ENCODE measurements at regions not wholly inside any gene's neighbourhood (a gene's known extent, or its start where the extent isn't known, plus 50 kb on each side); places are given as distances from the start of the nearest gene placed in this dataset.
"Not testable (repeated sequence)": the region's sequence is repeated elsewhere in the genome, so short reads cannot be mapped to it uniquely, and the experiment has no call there.

DNA sequence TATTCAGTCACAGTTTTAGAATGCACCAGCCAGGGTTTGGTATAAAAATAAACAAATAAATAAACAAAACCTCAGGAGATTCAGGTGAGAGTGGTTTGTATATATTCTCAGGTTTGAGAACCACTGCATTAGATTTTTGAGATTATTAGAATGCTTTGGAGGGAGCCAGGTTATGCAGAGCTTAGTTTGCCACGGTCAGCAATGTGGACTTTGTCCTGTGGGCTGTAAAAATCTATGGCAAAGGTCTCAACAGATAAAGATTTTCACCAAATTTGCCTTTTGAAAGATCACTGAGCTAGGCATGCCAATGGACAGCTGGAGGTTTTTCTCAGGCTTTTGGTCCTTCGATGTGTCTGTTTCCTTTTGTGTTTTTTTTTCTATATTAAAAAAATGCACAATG is 650.1 kb upstream of the RAG2 start:
- H3K9me3 ChIP-seq (ENCODE audit: control insufficient read depth in 1 of 2, low read length in 2 of 2) = no peaks in the 10 kb centered on the region
- H3K36me3 ChIP-seq (ENCODE audit: insufficient read depth, low read length) = no peaks in the 10 kb centered on the region
- H3K4me1 Mint-ChIP-seq = no peaks in the 10 kb centered on the region
- POLR2A ChIA-PET (ENCODE audit: partially characterized antibody) = no interaction called here
- DNase-seq = no peak
- no peaks in the 10 kb centered on the region for H3K36me3 Mint-ChIP-seq
- intact Hi-C loops (cut with micrococcal nuclease) = no loop called here
- H3K4me3 ChIP-seq (ENCODE audit: low read length in 2 of 2) = no peak overlapping the region
- no peaks in the 10 kb centered on the region for H3K27me3 Mint-ChIP-seq
- H3K27me3 ChIP-seq (ENCODE audit: insufficient read depth, low read length) = no peaks in the 10 kb centered on the region
- CTCF ChIA-PET (ENCODE audit: partially characterized antibody) = no interaction called here
- H3K4me1 ChIP-seq (ENCODE audit: insufficient read depth, low read length) = no peaks in the 10 kb centered on the region
- H3K4me3 Mint-ChIP-seq = no peak overlapping the region
- H3K9me3 Mint-ChIP-seq = peaks cover 0 to 21% (median 13%) of the 10 kb centered on the region in 8 donors
- H3K27ac Mint-ChIP-seq = no peak overlapping the region
- no peak overlapping the region for H3K27ac ChIP-seq (ENCODE audit: low read depth, low read length)

DNA sequence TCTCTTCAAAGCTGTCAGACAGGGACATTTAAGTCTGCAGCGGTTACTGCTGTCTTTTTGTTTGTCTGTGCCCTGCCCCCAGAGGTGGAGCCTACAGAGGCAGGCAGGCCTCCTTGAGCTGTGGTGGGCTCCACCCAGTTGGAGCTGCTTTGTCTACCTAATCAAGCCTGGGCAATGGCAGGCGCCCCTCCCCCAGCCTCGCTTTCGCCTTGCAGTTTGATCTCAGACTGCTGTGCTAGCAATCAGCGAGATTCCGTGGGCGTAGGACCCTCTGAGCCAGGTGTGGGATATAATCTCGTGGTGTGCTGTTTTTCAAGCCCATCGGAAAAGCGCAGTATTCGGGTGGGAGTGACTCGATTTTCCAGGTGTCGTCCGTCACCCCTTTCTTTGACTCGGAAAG is 648.1 kb upstream of the RAG2 start:
- peaks cover 0 to 17% (median 11%) of the 10 kb centered on the region in 8 donors for H3K9me3 Mint-ChIP-seq

DNA sequence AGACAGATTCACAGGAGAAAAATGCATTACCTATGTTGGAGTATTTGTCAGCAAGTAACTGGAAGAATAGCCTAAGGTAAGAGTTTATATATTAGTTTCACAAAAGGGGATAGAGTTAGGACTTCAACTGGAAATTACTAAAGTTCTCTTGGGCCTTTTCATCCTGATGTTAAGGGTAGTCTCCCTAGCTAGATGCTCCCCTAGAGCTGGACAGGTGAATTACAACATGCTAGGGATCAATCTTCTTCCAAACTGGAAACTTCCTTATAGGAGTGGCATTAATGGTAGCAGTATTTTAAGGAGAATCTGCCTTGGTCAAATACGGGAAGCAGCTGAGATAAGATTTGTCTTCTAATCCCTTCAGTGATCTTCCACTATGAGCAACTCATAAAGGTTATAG is 632.8 kb upstream of the RAG2 start:
- ChIA-PET CTCF (ENCODE audit: partially characterized antibody) (no interaction called here), POLR2A (ENCODE audit: partially characterized antibody) (no interaction called here)
- H3K9me3 ChIP-seq (ENCODE audit: control insufficient read depth in 1 of 2, low read length in 2 of 2) = no peaks in the 10 kb centered on the region
- H3K4me1 Mint-ChIP-seq = no peaks in the 10 kb centered on the region
- H3K36me3 ChIP-seq (ENCODE audit: insufficient read depth, low read length) = no peaks in the 10 kb centered on the region
- H3K36me3 Mint-ChIP-seq = no peaks in the 10 kb centered on the region
- H3K27ac Mint-ChIP-seq = no peak overlapping the region
- no peaks in the 10 kb centered on the region for H3K4me1 ChIP-seq (ENCODE audit: insufficient read depth, low read length)
- no peak for DNase-seq
- intact Hi-C loops (cut with micrococcal nuclease) = no loop called here
- peaks cover 0 to 14% (median 5%) of the 10 kb centered on the region in 8 donors for H3K9me3 Mint-ChIP-seq
- H3K4me3 ChIP-seq (ENCODE audit: low read length in 2 of 2) = no peak overlapping the region
- H3K27ac ChIP-seq (ENCODE audit: low read depth, low read length) = no peak overlapping the region
- no peaks in the 10 kb centered on the region for H3K27me3 Mint-ChIP-seq
- H3K4me3 Mint-ChIP-seq = no peak overlapping the region
- H3K27me3 ChIP-seq (ENCODE audit: insufficient read depth, low read length) = no peaks in the 10 kb centered on the region

More for the DNA sequence above, 648.1 kb upstream of the RAG2 start:
- H3K27me3 ChIP-seq (ENCODE audit: insufficient read depth, low read length); H3K4me1 Mint-ChIP-seq; POLR2A ChIA-PET (ENCODE audit: partially characterized antibody); H3K27ac ChIP-seq (ENCODE audit: low read depth, low read length); CTCF ChIA-PET (ENCODE audit: partially characterized antibody); H3K9me3 ChIP-seq (ENCODE audit: control insufficient read depth in 1 of 2, low read length in 2 of 2); H3K27me3 Mint-ChIP-seq; intact Hi-C loops (cut with micrococcal nuclease); DNase-seq; H3K27ac Mint-ChIP-seq; H3K36me3 ChIP-seq (ENCODE audit: insufficient read depth, low read length); H3K4me1 ChIP-seq (ENCODE audit: insufficient read depth, low read length); H3K4me3 Mint-ChIP-seq; H3K4me3 ChIP-seq (ENCODE audit: low read length in 2 of 2); H3K36me3 Mint-ChIP-seq: not testable (repeated sequence)

DNA sequence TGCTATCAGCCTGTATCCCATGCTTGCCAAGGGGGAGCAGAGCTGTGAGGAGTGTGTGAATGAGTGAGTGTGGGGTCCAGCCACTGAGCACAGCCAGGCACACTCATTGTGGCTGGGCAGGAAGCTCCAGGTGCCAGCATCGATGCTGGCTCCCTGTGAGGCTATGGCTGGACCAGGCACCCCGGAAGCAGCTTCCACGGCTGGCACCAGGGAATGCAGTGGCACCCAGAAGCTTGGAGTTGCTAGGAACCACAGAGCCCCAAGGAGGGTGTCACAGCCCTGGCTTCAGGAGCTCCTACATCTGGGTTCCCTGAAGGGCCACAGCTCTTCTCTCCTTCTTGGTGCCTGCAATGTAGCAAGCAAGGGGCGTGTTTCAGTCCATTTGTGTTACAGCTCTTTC is 625.9 kb upstream of the RAG2 start:
- H3K9me3 ChIP-seq (ENCODE audit: control insufficient read depth in 1 of 2, low read length in 2 of 2) = peaks cover 0 to 8% of the 10 kb centered on the region in 2 donors
- H3K27me3 Mint-ChIP-seq = no peaks in the 10 kb centered on the region
- CTCF ChIA-PET (ENCODE audit: partially characterized antibody) = no interaction called here
- no peak overlapping the region for H3K27ac Mint-ChIP-seq
- DNase-seq = no peak
- POLR2A ChIA-PET (ENCODE audit: partially characterized antibody) = no interaction called here
- no peaks in the 10 kb centered on the region for H3K27me3 ChIP-seq (ENCODE audit: insufficient read depth, low read length)
- H3K36me3 Mint-ChIP-seq = no peaks in the 10 kb centered on the region
- H3K9me3 Mint-ChIP-seq = peaks cover 0 to 11% (median 4%) of the 10 kb centered on the region in 8 donors
- no peaks in the 10 kb centered on the region for H3K36me3 ChIP-seq (ENCODE audit: insufficient read depth, low read length)
- intact Hi-C loops (cut with micrococcal nuclease) = no loop called here
- no peaks in the 10 kb centered on the region for H3K4me1 Mint-ChIP-seq
- no peak overlapping the region for H3K4me3 Mint-ChIP-seq
- H3K4me1 ChIP-seq (ENCODE audit: insufficient read depth, low read length) = no peaks in the 10 kb centered on the region
- H3K27ac ChIP-seq (ENCODE audit: low read depth, low read length) = no peak overlapping the region
- no peak overlapping the region for H3K4me3 ChIP-seq (ENCODE audit: low read length in 2 of 2)

DNA sequence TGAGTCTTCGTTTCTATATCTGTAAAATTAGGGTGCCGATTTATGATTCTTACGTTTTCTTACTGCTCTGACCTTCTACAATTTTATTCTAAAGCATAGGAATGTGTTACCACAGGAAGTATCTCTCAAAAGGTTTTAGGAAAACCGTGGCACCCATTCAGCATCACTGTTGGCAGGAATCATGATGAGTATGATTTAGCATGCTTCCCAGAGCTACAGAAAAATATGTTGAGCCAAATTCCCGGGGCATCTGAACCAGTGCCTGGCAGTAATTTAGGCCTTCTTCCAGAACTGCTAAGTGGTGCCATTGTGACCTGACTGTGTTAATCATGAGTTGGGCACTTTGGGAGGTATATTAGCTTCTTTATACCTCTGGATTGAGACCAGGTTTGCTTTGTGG is 605.0 kb upstream of the RAG2 start:
- Histone ChIP-seq H3K36me3 (ENCODE audit: insufficient read depth, low read length) (no peaks in the 10 kb centered on the region), H3K9me3 (ENCODE audit: control insufficient read depth in 1 of 2, low read length in 2 of 2) (no peaks in the 10 kb centered on the region), H3K4me1 (ENCODE audit: insufficient read depth, low read length) (no peaks in the 10 kb centered on the region), H3K27ac (ENCODE audit: low read depth, low read length) (no peak overlapping the region), H3K27me3 (ENCODE audit: insufficient read depth, low read length) (no peaks in the 10 kb centered on the region), H3K4me3 (ENCODE audit: low read length in 2 of 2) (no peak overlapping the region)
- Mint-ChIP-seq H3K9me3 (peaks cover 0 to 29% (median 18%) of the 10 kb centered on the region in 8 donors), H3K4me1 (no peaks in the 10 kb centered on the region), H3K27ac (no peak overlapping the region), H3K4me3 (no peak overlapping the region), H3K36me3 (no peaks in the 10 kb centered on the region), H3K27me3 (no peaks in the 10 kb centered on the region)
- POLR2A ChIA-PET (ENCODE audit: partially characterized antibody) = no interaction called here
- intact Hi-C loops (cut with micrococcal nuclease) = no loop called here
- DNase-seq = no peak
- CTCF ChIA-PET (ENCODE audit: partially characterized antibody) = no interaction called here

DNA sequence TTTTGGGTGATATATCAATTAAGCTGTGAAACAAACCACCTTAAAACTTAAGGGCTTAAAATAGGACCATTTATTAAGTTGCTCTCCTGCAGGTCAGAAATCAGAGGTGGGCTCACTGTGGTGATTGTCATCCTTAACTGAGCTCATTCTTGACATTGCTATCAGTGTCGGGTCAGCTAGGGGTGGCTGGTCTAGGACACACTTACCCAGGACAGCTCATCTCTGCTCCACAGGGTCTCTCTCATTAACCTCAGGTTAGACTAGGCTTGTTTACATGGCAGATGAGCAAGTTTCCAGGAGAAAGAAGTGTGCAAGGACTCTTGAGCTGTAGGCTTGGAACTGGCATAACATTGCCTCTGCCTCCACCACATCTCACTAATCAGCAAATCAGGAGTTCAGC is 601.0 kb upstream of the RAG2 start:
- Histone ChIP-seq H3K4me1 (ENCODE audit: insufficient read depth, low read length) (no peaks in the 10 kb centered on the region), H3K9me3 (ENCODE audit: control insufficient read depth in 1 of 2, low read length in 2 of 2) (no peaks in the 10 kb centered on the region), H3K27ac (ENCODE audit: low read depth, low read length) (no peak overlapping the region), H3K27me3 (ENCODE audit: insufficient read depth, low read length) (no peaks in the 10 kb centered on the region), H3K4me3 (ENCODE audit: low read length in 2 of 2) (no peak overlapping the region), H3K36me3 (ENCODE audit: insufficient read depth, low read length) (no peaks in the 10 kb centered on the region)
- H3K36me3 Mint-ChIP-seq = no peaks in the 10 kb centered on the region
- H3K9me3 Mint-ChIP-seq = peaks cover 2 to 23% (median 10%) of the 10 kb centered on the region in 8 donors
- no peak overlapping the region for H3K4me3 Mint-ChIP-seq
- POLR2A ChIA-PET (ENCODE audit: partially characterized antibody) = no interaction called here
- intact Hi-C loops (cut with micrococcal nuclease) = no loop called here
- no peak for DNase-seq
- no peaks in the 10 kb centered on the region for H3K4me1 Mint-ChIP-seq
- no peaks in the 10 kb centered on the region for H3K27me3 Mint-ChIP-seq
- no peak overlapping the region for H3K27ac Mint-ChIP-seq
- CTCF ChIA-PET (ENCODE audit: partially characterized antibody) = no interaction called here

DNA sequence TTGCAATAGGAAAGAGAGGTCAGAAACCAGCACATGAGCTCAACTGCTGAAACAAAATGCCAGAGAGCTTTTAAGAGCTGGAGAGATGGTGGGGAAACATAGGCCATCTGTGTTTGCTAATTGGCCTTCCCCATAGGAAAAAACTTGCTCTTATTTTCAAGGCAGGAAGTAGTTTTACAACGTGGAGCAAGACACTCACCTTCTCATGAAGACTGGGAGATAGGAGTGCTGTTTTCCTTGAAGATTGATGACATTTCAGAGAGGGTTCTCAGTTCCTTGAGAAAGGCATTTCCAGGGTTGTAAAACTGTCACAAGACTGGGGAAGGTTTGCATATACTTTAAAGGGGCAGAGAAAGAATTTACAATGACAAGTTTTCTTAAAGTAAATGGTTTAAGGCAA is 586.3 kb upstream of the RAG2 start:
- no peaks in the 10 kb centered on the region for H3K27me3 ChIP-seq (ENCODE audit: insufficient read depth, low read length)
- Mint-ChIP-seq H3K4me3 (no peak overlapping the region), H3K27ac (no peak overlapping the region), H3K36me3 (no peaks in the 10 kb centered on the region), H3K27me3 (no peaks in the 10 kb centered on the region), H3K4me1 (no peaks in the 10 kb centered on the region), H3K9me3 (peaks cover 3 to 13% (median 8%) of the 10 kb centered on the region in 8 donors)
- no peaks in the 10 kb centered on the region for H3K36me3 ChIP-seq (ENCODE audit: insufficient read depth, low read length)
- H3K27ac ChIP-seq (ENCODE audit: low read depth, low read length) = no peak overlapping the region
- intact Hi-C loops (cut with micrococcal nuclease) = no loop called here
- ChIA-PET POLR2A (ENCODE audit: partially characterized antibody) (no interaction called here), CTCF (ENCODE audit: partially characterized antibody) (no interaction called here)
- no peak overlapping the region for H3K4me3 ChIP-seq (ENCODE audit: low read length in 2 of 2)
- H3K4me1 ChIP-seq (ENCODE audit: insufficient read depth, low read length) = no peaks in the 10 kb centered on the region
- H3K9me3 ChIP-seq (ENCODE audit: control insufficient read depth in 1 of 2, low read length in 2 of 2) = no peaks in the 10 kb centered on the region
- no peak for DNase-seq

DNA sequence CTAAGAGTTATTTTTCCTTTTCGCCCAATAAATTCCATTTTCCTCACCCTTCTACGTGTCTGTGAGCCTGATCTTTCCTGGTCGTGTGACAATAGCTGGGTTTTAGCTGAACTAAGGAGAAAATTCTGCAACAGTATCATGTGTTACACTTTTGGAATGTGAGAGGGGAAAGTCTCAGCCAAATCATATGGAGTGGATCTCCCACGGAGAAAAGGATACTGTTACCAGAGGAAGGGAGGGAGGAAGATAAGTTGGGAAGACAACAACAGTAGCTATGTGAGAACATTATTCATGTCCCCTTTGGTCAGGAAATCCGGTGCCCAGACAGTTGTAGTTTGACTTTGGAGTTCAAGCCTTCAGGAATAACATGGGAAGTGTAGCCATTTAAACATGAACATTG is 584.0 kb upstream of the RAG2 start:
- Mint-ChIP-seq H3K4me1 (no peaks in the 10 kb centered on the region), H3K4me3 (no peak overlapping the region), H3K27me3 (no peaks in the 10 kb centered on the region), H3K9me3 (peaks cover 0 to 17% (median 8%) of the 10 kb centered on the region in 8 donors), H3K36me3 (no peaks in the 10 kb centered on the region), H3K27ac (no peak overlapping the region)
- H3K36me3 ChIP-seq (ENCODE audit: insufficient read depth, low read length) = no peaks in the 10 kb centered on the region
- CTCF ChIA-PET (ENCODE audit: partially characterized antibody) = no interaction called here
- no peak overlapping the region for H3K4me3 ChIP-seq (ENCODE audit: low read length in 2 of 2)
- no peaks in the 10 kb centered on the region for H3K4me1 ChIP-seq (ENCODE audit: insufficient read depth, low read length)
- intact Hi-C loops (cut with micrococcal nuclease) = no loop called here
- POLR2A ChIA-PET (ENCODE audit: partially characterized antibody) = no interaction called here
- no peak overlapping the region for H3K27ac ChIP-seq (ENCODE audit: low read depth, low read length)
- H3K9me3 ChIP-seq (ENCODE audit: control insufficient read depth in 1 of 2, low read length in 2 of 2) = no peaks in the 10 kb centered on the region
- no peaks in the 10 kb centered on the region for H3K27me3 ChIP-seq (ENCODE audit: insufficient read depth, low read length)
- DNase-seq = no peak

Data from CD4-positive, alpha-beta memory T cell (primary cell).